NB4 (cell line): ENCODE measurements at regions not wholly inside any gene's neighbourhood (a gene's known extent, or its start where the extent isn't known, plus 50 kb on each side); places are given as distances from the start of the nearest gene placed in this dataset.
"Not testable (repeated sequence)": the region's sequence is repeated elsewhere in the genome, so short reads cannot be mapped to it uniquely, and the experiment has no call there.

Source experiments
- TF ChIP-seq, protein P1 (sequence below): IDR thresholded peaks from one replicate; pipeline ENCODE4 v1.5.1; 2012; ENCODE audit warnings: low read depth, low read length
- TF ChIP-seq, protein P2 (sequence below): IDR thresholded peaks from 2 replicates; pipeline ENCODE4 v1.6.1; 2011; ENCODE audit warnings: low read depth, low read length

GRCh38 chr12:37570547-37570946 lies 746.0 kb upstream of the ALG10B start:
- TF ChIP-seq, protein P1, sequence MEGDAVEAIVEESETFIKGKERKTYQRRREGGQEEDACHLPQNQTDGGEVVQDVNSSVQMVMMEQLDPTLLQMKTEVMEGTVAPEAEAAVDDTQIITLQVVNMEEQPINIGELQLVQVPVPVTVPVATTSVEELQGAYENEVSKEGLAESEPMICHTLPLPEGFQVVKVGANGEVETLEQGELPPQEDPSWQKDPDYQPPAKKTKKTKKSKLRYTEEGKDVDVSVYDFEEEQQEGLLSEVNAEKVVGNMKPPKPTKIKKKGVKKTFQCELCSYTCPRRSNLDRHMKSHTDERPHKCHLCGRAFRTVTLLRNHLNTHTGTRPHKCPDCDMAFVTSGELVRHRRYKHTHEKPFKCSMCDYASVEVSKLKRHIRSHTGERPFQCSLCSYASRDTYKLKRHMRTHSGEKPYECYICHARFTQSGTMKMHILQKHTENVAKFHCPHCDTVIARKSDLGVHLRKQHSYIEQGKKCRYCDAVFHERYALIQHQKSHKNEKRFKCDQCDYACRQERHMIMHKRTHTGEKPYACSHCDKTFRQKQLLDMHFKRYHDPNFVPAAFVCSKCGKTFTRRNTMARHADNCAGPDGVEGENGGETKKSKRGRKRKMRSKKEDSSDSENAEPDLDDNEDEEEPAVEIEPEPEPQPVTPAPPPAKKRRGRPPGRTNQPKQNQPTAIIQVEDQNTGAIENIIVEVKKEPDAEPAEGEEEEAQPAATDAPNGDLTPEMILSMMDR, result not testable (repeated sequence)
- TF ChIP-seq, protein P2, sequence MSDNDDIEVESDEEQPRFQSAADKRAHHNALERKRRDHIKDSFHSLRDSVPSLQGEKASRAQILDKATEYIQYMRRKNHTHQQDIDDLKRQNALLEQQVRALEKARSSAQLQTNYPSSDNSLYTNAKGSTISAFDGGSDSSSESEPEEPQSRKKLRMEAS, result not testable (repeated sequence)
